GM12878 (cell line): ENCODE measurements at regions not wholly inside any gene's neighbourhood (a gene's known extent, or its start where the extent isn't known, plus 50 kb on each side); places are given as distances from the start of the nearest gene placed in this dataset.

Source experiments
- ATAC-seq: fragments of 200-7000 bp; cut with Tn5 transposase; 3 replicates; pipeline ENCODE4 v1.9.1; 2020; ENCODE audit warnings: mild to moderate bottlenecking, moderate library complexity
- BruUV-seq: library from RNA; stranded (reverse); fragments of 400-500 nt; replicated peaks from 2 replicates; lab custom pipeline; 2021; lab: Mats Ljungman, UMichigan
- CTCF ChIA-PET: fragments of 300-600 bp; sonication (Branson Sonifier 250); formaldehyde crosslinking; extraction: SDS; loops from one replicate; lab custom pipeline; 2021; ENCODE audit warnings: inconsistent platforms; lab: Yijun Ruan, JAX
- POLR2A ChIA-PET: fragments of 350-600 bp; formaldehyde crosslinking; extraction: SDS; loops from one replicate; lab custom pipeline; 2021; ENCODE audit warnings: inconsistent platforms; lab: Charles Lee
- RAD21 ChIA-PET: fragments of 300-600 bp; sonication (Branson Sonifier 250); formaldehyde crosslinking; loops from one replicate; lab custom pipeline; 2023; ENCODE audit warnings: antibody characterized with exemption; ENCODE audit not compliant: unreplicated experiment; lab: Charles Lee
- SMC1A ChIA-PET: fragments of 300-600 bp; sonication (Branson Sonifier 250); formaldehyde crosslinking; loops from one replicate; lab custom pipeline; 2023; ENCODE audit not compliant: unreplicated experiment, uncharacterized antibody; lab: Charles Lee
- DNase-seq: peaks from one replicate; pipeline ENCODE4 v3.0.0-alpha.2; 2011; ENCODE audit warnings: low read depth, low spot score
- FAIRE-seq: peaks from 3 replicates; lab custom pipeline; 2011; peaks lifted over from hg19 to GRCh38; lab: Jason Lieb, UNC
- H2AFZ ChIP-seq: 2 replicates; pipeline ENCODE4 v1.6.0; 2011; ENCODE audit warnings: low read depth, low read length, control low read depth; ENCODE audit not compliant: control insufficient read depth
- H3K27ac ChIP-seq: 2 replicates; pipeline ENCODE4 v1.5.1; 2011; ENCODE audit warnings: control low read depth; ENCODE audit not compliant: control insufficient read depth, insufficient read depth
- H3K27me3 ChIP-seq, 2 experiments: replicated peaks in 1 of 2; 2 replicates each; pipeline versions ENCODE4 v1.6.0 to v1.6.1; 2011; ENCODE audit warnings: low read length in 1 of 2; ENCODE audit not compliant: control insufficient read depth in 2 of 2, insufficient read depth in 2 of 2
- H3K36me3 ChIP-seq, 2 experiments: 2 replicates each; pipeline ENCODE4 v1.5.1; 2011; ENCODE audit warnings: low read length in 1 of 2; ENCODE audit not compliant: control insufficient read depth in 2 of 2, insufficient read depth in 2 of 2
- H3K4me1 ChIP-seq: 2 replicates; pipeline ENCODE4 v1.6.1; 2011; ENCODE audit warnings: mild to moderate bottlenecking, low read length, moderate library complexity, mixed read lengths; ENCODE audit not compliant: control insufficient read depth, insufficient read depth
- H3K4me2 ChIP-seq: 2 replicates; pipeline ENCODE4 v1.6.0; 2011; ENCODE audit warnings: control low read depth; ENCODE audit not compliant: control insufficient read depth, insufficient read depth
- H3K4me3 ChIP-seq: fragments of 200-600 bp; sonication (generic); 2 replicates; pipeline ENCODE4 v1.5.1; 2016
- H3K79me2 ChIP-seq: 2 replicates; pipeline ENCODE4 v1.6.0; 2011; ENCODE audit warnings: low read length; ENCODE audit not compliant: control insufficient read depth, insufficient read depth
- H3K9ac ChIP-seq: 2 replicates; pipeline ENCODE4 v1.8.0; 2011; ENCODE audit warnings: low read length, control low read depth, mixed read lengths; ENCODE audit not compliant: control insufficient read depth, insufficient read depth
- H3K9me3 ChIP-seq: replicated peaks from 3 replicates; pipeline ENCODE4 v1.5.1; 2011; ENCODE audit warnings: mild to moderate bottlenecking, low read length; ENCODE audit not compliant: control insufficient read depth, insufficient read depth
- H4K20me1 ChIP-seq: 2 replicates; pipeline ENCODE4 v1.6.0; 2011; ENCODE audit not compliant: control insufficient read depth, insufficient read depth
- BMI1 ChIP-seq: fragments of 450-650 bp; IDR thresholded peaks from 2 replicates; pipeline ENCODE4 v1.6.1; 2016; ENCODE audit warnings: mild to moderate bottlenecking, moderate library complexity, borderline replicate concordance
- ETV6 ChIP-seq, 2 experiments: fragments of 450-650 bp in 1 of 2; IDR thresholded peaks in 1 of 2; conservative IDR thresholded peaks in 1 of 2; 2 replicates each; pipeline ENCODE4 v1.6.1; 2014; ENCODE audit warnings: antibody characterized with exemption in 1 of 2, borderline replicate concordance in 1 of 2, low read depth in 1 of 2, mild to moderate bottlenecking in 1 of 2, moderate library complexity in 1 of 2
- IRF5 ChIP-seq: fragments of 450-650 bp; IDR thresholded peaks from 2 replicates; pipeline ENCODE4 v1.6.1; 2017; ENCODE audit warnings: borderline replicate concordance
- KAT2A ChIP-seq: conservative IDR thresholded peaks from 2 replicates; pipeline ENCODE4 v1.6.1; 2011; ENCODE audit warnings: low read depth, low read length; ENCODE audit not compliant: control insufficient read depth
- KDM1A ChIP-seq: fragments of 200-600 bp; sonication (generic); IDR thresholded peaks from 2 replicates; pipeline ENCODE4 v1.6.1; 2016; ENCODE audit warnings: borderline replicate concordance
- KLF5 ChIP-seq: fragments of 450-650 bp; IDR thresholded peaks from 2 replicates; pipeline ENCODE4 v1.6.1; 2014; ENCODE audit warnings: mild to moderate bottlenecking; ENCODE audit not compliant: partially characterized antibody
- PAX8 ChIP-seq: fragments of 450-650 bp; IDR thresholded peaks from 2 replicates; pipeline ENCODE4 v1.6.1; 2017; ENCODE audit warnings: mild to moderate bottlenecking, moderate library complexity
- RELA ChIP-seq: fragments of 450-650 bp; IDR thresholded peaks from 2 replicates; pipeline ENCODE4 v1.8.0; 2014; ENCODE audit warnings: borderline replicate concordance; ENCODE audit not compliant: partially characterized antibody
- TCF3 ChIP-seq: IDR thresholded peaks from 2 replicates; pipeline ENCODE4 v1.6.1; 2012; ENCODE audit warnings: low read depth, mild to moderate bottlenecking, low read length, borderline replicate concordance; ENCODE audit not compliant: insufficient read depth
- ZSCAN29 ChIP-seq: fragments of 450-650 bp; IDR thresholded peaks from 2 replicates; pipeline ENCODE4 v1.6.1; 2017; ENCODE audit warnings: mild to moderate bottlenecking, moderate library complexity
- WGBS: methylation state at CpG from one replicate; pipeline ENCODE4 v1.1.6; 2016; ENCODE audit warnings: low lambda C conversion rate; ENCODE audit not compliant: insufficient replicate concordance, insufficient coverage; ENCODE audit errors: missing lambda C conversion rate; 5-methylcytosine and 5-hydroxymethylcytosine counted together
- in situ Hi-C: fragments of 300-500 bp; cut with MboI; formaldehyde crosslinking; loops from 9 replicates; pipeline ENCODE4 v1.14.3; 2018; ENCODE audit warnings: mixed read lengths
- intact Hi-C: fragments of 100-400 bp; cut with micrococcal nuclease; formaldehyde crosslinking; loops from one replicate; pipeline ENCODE4 v1.14.2; 2022; ENCODE audit not compliant: unreplicated experiment

- Histone ChIP-seq H3K79me2 (no peaks in the 10 kb centered on the region), H4K20me1 (no peaks in the 10 kb centered on the region), H3K27me3 (no peaks in the 10 kb centered on the region), H2AFZ (no peak overlapping the region), H3K4me3 (no peak overlapping the region), H3K36me3 (no peaks in the 10 kb centered on the region), H3K9ac (no peak overlapping the region), H3K4me1 (no peaks in the 10 kb centered on the region), H3K9me3 (no peaks in the 10 kb centered on the region), H3K4me2 (no peak overlapping the region), H3K27ac (no peak overlapping the region)
- DNase-seq (no peak), FAIRE-seq (no peak), ATAC-seq (no peak)
- POLR2A ChIA-PET: no interaction called here
- SMC1A ChIA-PET: no interaction called here
- BruUV-seq: no TSS peak
- CTCF ChIA-PET: no interaction called here
- in situ Hi-C loops: no loop called here
- no peak for TF ChIP-seq ZSCAN29
- no peak for TF ChIP-seq BMI1
- no peak for TF ChIP-seq KLF5
- no peak for TF ChIP-seq KAT2A
- no peak for TF ChIP-seq KDM1A
- TF ChIP-seq ETV6 (conservative IDR thresholded peaks at IDR 0.05 in 1 of 2, IDR thresholded peaks at IDR 0.05 in 1 of 2; ENCODE audit: borderline replicate concordance in 1 of 2, low read depth in 1 of 2): no peak
- no peak for TF ChIP-seq PAX8
- TF ChIP-seq TCF3: no peak
- TF ChIP-seq IRF5: no peak
- no peak for TF ChIP-seq RELA
- 0% methylated on average over 5 of the region's 5 CpGs for whole genome bisulfite sequencing
- RAD21 ChIA-PET: no interaction called here
- intact Hi-C loops: no loop called here
Measured at GRCh38 chr21:20943561-20943997, 54.6 kb upstream of the NCAM2 start.
